ENCODE measurements at regions not wholly inside any gene's neighbourhood (a gene's known extent, or its start where the extent isn't known, plus 50 kb on each side); places are given as distances from the start of the nearest gene placed in this dataset.

- TF ChIP-seq CTCF (IDR thresholded peaks at IDR 0.05; ENCODE audit: low read depth, low read length, poor library complexity, severe bottlenecking), result no peak
- no peak for TF ChIP-seq EZH2phosphoT487 (IDR thresholded peaks at IDR 0.05; ENCODE audit: borderline replicate concordance, low read length)
These were observed 147.0 kb upstream of the ID2 start for GRCh38 chr2:8534729-8535468.

Measured in DOHH2 (cell line).